Astrocyte of the spinal cord (primary cell): ENCODE measurements at regions not wholly inside any gene's neighbourhood (a gene's known extent, or its start where the extent isn't known, plus 50 kb on each side); places are given as distances from the start of the nearest gene placed in this dataset.

ENCODE experiments used
- DNase-seq: peaks from one replicate; pipeline ENCODE4 v3.0.0; 2011; ENCODE audit warnings: low read depth, low spot score
- H3K4me3 ChIP-seq: 2 replicates; pipeline ENCODE4 v1.5.1; 2011; ENCODE audit warnings: low read depth, mild to moderate bottlenecking, low read length, moderate library complexity
- in situ Hi-C: cut with HindIII; loops from 2 replicates; pipeline ENCODE4 v1.10.0; 2017; ENCODE audit warnings: low sequenced_read_pairs
- TF ChIP-seq, protein P1 (sequence below): IDR thresholded peaks from 2 replicates; pipeline ENCODE4 v1.5.1; 2012; ENCODE audit warnings: low read depth, mild to moderate bottlenecking, low read length, inconsistent platforms

DNA sequence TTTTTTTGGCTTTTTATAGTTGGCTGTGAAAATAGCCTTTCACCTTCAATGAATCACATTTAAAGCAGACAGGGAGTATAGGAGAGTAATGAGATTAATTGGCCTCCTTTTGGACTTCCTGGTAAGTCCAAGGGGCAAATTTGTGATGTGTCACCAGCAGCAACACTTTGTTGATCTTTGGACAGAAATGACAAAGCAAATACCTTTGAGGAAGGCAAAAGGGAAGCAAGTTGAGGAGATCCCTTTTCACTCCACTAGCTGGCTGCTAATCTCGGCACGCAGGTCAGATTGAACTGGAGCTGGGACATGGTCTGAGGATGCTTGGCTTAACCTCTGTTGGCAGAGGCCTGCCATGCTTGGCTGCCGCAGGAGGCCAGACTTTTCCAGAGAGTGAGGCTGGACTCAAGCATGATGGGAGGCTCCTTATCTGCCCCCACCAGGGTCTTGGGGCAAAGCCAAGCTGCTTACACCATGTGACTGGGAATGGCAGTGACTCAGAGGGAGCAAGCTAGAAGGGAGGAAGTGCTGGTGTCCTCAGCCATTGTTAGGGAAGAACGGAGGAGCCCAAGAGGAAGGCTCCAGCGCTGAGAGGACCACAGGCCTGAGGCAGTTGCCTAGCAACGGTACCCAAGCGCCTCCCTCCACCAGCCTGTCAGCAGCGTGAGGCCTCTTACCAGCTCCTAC is 174.5 kb upstream of the MAP1B start:
- DNase-seq: peak; percentile 79
- H3K4me3 ChIP-seq: no peak overlapping the region
- TF ChIP-seq, protein P1, sequence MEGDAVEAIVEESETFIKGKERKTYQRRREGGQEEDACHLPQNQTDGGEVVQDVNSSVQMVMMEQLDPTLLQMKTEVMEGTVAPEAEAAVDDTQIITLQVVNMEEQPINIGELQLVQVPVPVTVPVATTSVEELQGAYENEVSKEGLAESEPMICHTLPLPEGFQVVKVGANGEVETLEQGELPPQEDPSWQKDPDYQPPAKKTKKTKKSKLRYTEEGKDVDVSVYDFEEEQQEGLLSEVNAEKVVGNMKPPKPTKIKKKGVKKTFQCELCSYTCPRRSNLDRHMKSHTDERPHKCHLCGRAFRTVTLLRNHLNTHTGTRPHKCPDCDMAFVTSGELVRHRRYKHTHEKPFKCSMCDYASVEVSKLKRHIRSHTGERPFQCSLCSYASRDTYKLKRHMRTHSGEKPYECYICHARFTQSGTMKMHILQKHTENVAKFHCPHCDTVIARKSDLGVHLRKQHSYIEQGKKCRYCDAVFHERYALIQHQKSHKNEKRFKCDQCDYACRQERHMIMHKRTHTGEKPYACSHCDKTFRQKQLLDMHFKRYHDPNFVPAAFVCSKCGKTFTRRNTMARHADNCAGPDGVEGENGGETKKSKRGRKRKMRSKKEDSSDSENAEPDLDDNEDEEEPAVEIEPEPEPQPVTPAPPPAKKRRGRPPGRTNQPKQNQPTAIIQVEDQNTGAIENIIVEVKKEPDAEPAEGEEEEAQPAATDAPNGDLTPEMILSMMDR: no peak
- in situ Hi-C loops: no loop called here

DNA sequence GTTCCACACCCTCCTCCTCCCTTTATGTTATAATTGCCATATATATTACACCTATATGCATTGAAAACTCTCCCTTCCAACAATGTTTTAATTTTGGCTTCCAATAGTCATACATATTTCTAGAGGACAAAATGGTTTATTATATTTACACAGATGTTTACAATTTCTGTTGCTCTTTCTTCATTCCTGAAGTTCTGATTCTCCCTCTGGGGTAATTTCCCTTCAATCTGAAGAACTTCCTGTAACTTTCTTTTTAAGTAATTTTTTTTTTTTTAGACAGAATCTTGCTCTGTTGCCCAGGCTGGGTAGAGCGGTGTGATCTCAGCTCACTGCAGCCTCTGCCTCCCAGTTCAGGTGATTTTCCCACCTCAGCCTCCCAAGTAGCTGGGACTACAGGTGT is 173.0 kb upstream of the MAP1B start:
- no peak for DNase-seq
- no peak overlapping the region for H3K4me3 ChIP-seq
- in situ Hi-C loops: no loop called here
- TF ChIP-seq, protein P1: no peak

DNA sequence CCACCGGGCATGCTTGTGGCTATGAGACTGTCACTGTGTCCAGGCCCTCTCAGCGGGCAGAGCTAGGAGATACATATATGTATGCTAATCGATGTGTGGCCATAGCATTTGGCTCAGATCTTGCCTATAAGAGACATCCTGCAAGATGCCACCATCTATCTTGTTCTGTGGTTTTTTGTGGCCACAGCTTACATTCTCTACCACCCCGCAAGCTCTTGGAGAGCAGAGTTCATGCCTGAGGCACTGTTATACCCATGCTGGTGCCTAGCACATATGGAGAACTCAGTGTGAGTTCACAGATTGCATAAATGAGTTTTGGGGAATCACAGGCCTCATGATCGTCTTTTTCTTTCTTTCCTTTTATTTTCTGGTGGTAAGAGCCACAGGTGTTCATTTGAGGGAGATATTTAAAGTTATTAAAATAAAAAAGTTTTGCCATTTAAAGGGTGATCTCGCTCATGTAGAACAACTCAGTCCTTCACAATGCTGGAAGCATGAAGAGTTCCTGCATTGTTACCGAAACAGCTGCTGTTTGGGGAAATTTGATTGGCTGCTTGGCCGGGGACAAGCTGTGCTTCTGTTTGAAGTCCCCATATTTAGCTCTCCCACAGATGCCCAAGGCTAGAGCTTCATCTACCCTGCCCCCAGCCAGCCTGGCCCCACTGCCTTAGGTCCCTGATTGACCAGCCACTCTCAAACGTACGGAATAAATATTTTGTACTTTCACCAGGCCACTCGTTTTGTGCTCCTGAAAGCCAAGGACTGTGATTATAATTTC is 169.2 kb upstream of the MAP1B start:
- in situ Hi-C loops: no loop called here
- TF ChIP-seq, protein P1: no peak
- H3K4me3 ChIP-seq: no peak overlapping the region

GRCh38 chr5:71938895-71939294 is 168.4 kb upstream of the MAP1B start:
- no peak overlapping the region for H3K4me3 ChIP-seq
- in situ Hi-C loops: no loop called here
- DNase-seq: peak; percentile 20
- TF ChIP-seq, protein P1: no peak

More for the DNA sequence above, 169.2 kb upstream of the MAP1B start:
- no peak for DNase-seq

DNA sequence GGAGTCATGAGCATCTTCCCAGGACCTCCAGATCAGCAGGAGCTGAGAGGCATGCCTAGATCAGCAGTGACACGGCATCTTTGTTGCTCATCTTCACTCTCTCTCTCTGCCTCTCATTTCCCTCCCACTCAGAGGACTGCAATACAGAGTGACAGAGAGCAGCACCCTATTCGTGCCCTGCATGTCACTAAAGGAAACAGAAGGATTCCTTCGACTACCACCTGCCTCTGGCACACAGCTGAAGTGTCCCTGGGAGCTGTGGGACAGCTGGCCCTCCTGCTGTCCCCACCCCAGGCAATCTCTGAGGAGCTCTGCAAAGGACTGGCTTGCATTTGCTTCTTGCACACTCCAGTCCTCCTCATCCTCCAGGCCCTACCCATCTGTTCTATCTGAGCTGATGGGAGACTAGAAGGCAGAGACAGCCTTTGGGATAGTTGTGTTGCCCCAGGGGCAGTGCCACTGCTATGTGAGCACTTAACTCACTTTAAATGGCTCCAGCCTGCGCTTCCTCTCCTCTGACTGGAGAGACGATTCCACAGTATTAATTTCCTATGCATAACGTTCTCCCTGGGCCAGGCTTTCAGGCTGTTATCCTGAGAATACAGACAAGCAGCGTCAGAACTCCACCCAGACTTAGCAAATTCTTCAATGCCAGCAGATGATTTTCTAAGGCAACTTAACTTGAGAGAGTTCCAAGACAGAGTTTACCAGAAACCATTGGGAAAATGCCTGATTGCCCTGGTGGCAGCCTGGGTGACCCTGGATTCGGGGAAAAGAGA is 167.6 kb upstream of the MAP1B start:
- peak; percentile 3 for DNase-seq
- in situ Hi-C loops: no loop called here
- TF ChIP-seq, protein P1: no peak
- no peak overlapping the region for H3K4me3 ChIP-seq

- TF ChIP-seq, protein P1: no peak
- in situ Hi-C loops: no loop called here
Observed at GRCh38 chr5:71943874-71944273, 163.4 kb upstream of the MAP1B start.

More at GRCh38 chr5:71943874-71944273, 163.4 kb upstream of the MAP1B start:
- H3K4me3 ChIP-seq: no peak overlapping the region
- DNase-seq: no peak
